Pancreas (tissue), 10 donors: ENCODE measurements at regions not wholly inside any gene's neighbourhood (a gene's known extent, or its start where the extent isn't known, plus 50 kb on each side); places are given as distances from the start of the nearest gene placed in this dataset.

ENCODE experiments used
- ATAC-seq, 4 donors: fragments of 200-7000 bp; cut with Tn5 transposase; one replicate each; pipeline versions ENCODE4 v1.8.0 to v1.9.1; 2020; ENCODE audit warnings: mild to moderate bottlenecking in 4 of 4, moderate library complexity in 4 of 4
- DNase-seq, 6 donors: peaks; one replicate each; pipeline ENCODE4 v3.0.0-alpha.2; 2020
- FAIRE-seq: peaks from 2 replicates; lab custom pipeline; 2012; peaks lifted over from hg19 to GRCh38; lab: Jason Lieb, UNC
- H3K27ac ChIP-seq, 4 donors: fragments of 200-600 bp; sonication (generic); 1 replicate in 3 of 4; 2 replicates in 1 of 4; pipeline versions ENCODE4 v1.5.0 to v1.8.0; 2020
- H3K27me3 ChIP-seq, 4 donors: fragments of 200-600 bp; one replicate each; pipeline ENCODE4 v1.8.0; 2021
- H3K36me3 ChIP-seq, 3 donors: fragments of 200-600 bp; sonication (generic) in 1 of 3; one replicate each; pipeline versions ENCODE4 v1.5.0 to v1.8.0; 2020 to 2021
- H3K4me1 ChIP-seq, 3 donors: fragments of 200-600 bp; one replicate each; pipeline ENCODE4 v1.8.0; 2021
- H3K4me3 ChIP-seq, 4 donors: fragments of 200-600 bp; sonication (generic) in 2 of 4; one replicate each; pipeline versions ENCODE4 v1.5.0 to v1.8.0; 2020 to 2021
- H3K9me3 ChIP-seq, 4 donors: fragments of 200-600 bp; one replicate each; pipeline ENCODE4 v1.8.0; 2021
- CTCF ChIP-seq, 4 donors: fragments of 200-600 bp; sonication (generic) in 3 of 4; IDR thresholded peaks; one replicate each; pipeline versions ENCODE4 v1.5.0 to v1.8.0; 2021; ENCODE audit warnings: antibody characterized with exemption in 4 of 4
- WGBS, 2 donors: extraction: QIAGEN DNeasy Blood & Tissue Kit; methylation state at CpG; one replicate each; pipeline ENCODE4 v1.1.7; 2013; 5-methylcytosine and 5-hydroxymethylcytosine counted together
- intact Hi-C, 3 donors: fragments of 100-400 bp; cut with DNase I; formaldehyde crosslinking; loops; one replicate each; pipeline versions ENCODE4 v1.11.1 to v1.14.2; 2022
- donor health status: healthy with polysubstance abuse.
- donor health status: DM: no; HTN: no; CAD: no; lungs with moderate emphysema.
- donor health status: DM: no; HTN: no; CAD: no.
- donor health status: control.
- donor health status: control.
- donor health status: Bipolar disorder and iron deficiency.
- donor health status: DM: yes; HTN: yes; CAD: no.
- donor health status: DM: no; HTN: no; CAD: no.
- donor health status: DM: no; HTN: no; CAD: no.
- donor health status: DM: yes; HTN: yes; CAD: no.

GRCh38 chr6:165091121-165091785, 218.2 kb downstream of the C6orf118 start:
- DNase-seq (no peak), ATAC-seq (no peak), FAIRE-seq (no peak)
- H3K27me3 ChIP-seq = no peaks in the 10 kb centered on the region
- TF ChIP-seq CTCF (IDR thresholded peaks at IDR 0.05) = no peak
- H3K36me3 ChIP-seq = no peaks in the 10 kb centered on the region
- intact Hi-C loops = no loop called here
- H3K9me3 ChIP-seq = no peaks in the 10 kb centered on the region
- H3K27ac ChIP-seq = no peak overlapping the region
- H3K4me1 ChIP-seq = no peaks in the 10 kb centered on the region
- H3K4me3 ChIP-seq = no peak overlapping the region
- WGBS, 2 donors = 50 to 60% methylated on average over 8 of the region's 8 CpGs

- Histone ChIP-seq H3K27ac (no peak overlapping the region), H3K4me3 (no peak overlapping the region), H3K9me3 (no peaks in the 10 kb centered on the region), H3K27me3 (no peaks in the 10 kb centered on the region), H3K36me3 (no peaks in the 10 kb centered on the region), H3K4me1 (no peaks in the 10 kb centered on the region)
- ATAC-seq = no peak
- DNase-seq = no peak
- no peak for FAIRE-seq
- WGBS, 2 donors = 38 to 43% methylated on average over 8 of the region's 8 CpGs
- intact Hi-C loops = no loop called here
- no peak for TF ChIP-seq CTCF (IDR thresholded peaks at IDR 0.05)
These were observed 219.2 kb downstream of the C6orf118 start for GRCh38 chr6:165090242-165090641.

GRCh38 chr6:165086814-165087213, 222.6 kb downstream of the C6orf118 start:
- FAIRE-seq (no peak), ATAC-seq (no peak), DNase-seq (no peak)
- H3K27ac ChIP-seq = no peak overlapping the region
- no peaks in the 10 kb centered on the region for H3K27me3 ChIP-seq
- H3K4me3 ChIP-seq = no peak overlapping the region
- H3K36me3 ChIP-seq = no peaks in the 10 kb centered on the region
- intact Hi-C loops = no loop called here
- no peaks in the 10 kb centered on the region for H3K9me3 ChIP-seq
- no peak for TF ChIP-seq CTCF (IDR thresholded peaks at IDR 0.05)
- H3K4me1 ChIP-seq = no peaks in the 10 kb centered on the region
- WGBS, 2 donors = 69 to 71% methylated on average over 3 of the region's 3 CpGs

DNA sequence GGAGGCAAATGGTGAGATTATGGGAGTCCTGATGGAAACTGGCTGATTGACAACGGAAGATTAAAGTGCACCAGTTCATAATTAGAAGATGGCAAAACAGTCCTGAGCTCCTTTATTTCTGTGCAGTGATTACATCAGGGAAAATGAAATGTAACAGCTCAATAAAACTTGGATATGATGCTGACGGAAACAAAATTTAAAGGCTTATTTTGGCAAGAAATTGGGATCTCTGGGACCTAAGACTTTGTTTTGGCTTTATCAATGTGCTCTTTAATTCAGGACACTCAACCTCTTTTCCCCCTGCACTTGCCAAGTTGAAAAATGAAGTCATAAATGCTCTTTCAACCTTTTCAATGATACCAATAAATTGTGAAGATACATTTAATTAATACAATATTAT, 226.8 kb downstream of the C6orf118 start:
- DNase-seq (no peak), ATAC-seq (no peak), FAIRE-seq (no peak)
- H3K27me3 ChIP-seq = no peaks in the 10 kb centered on the region
- no peak overlapping the region for H3K4me3 ChIP-seq
- H3K4me1 ChIP-seq = no peaks in the 10 kb centered on the region
- intact Hi-C loops = no loop called here
- 64 to 81% methylated on average over 2 of the region's 2 CpGs for WGBS, 2 donors
- H3K9me3 ChIP-seq = no peaks in the 10 kb centered on the region
- H3K36me3 ChIP-seq = no peaks in the 10 kb centered on the region
- H3K27ac ChIP-seq = no peak overlapping the region
- no peak for TF ChIP-seq CTCF (IDR thresholded peaks at IDR 0.05)

DNA sequence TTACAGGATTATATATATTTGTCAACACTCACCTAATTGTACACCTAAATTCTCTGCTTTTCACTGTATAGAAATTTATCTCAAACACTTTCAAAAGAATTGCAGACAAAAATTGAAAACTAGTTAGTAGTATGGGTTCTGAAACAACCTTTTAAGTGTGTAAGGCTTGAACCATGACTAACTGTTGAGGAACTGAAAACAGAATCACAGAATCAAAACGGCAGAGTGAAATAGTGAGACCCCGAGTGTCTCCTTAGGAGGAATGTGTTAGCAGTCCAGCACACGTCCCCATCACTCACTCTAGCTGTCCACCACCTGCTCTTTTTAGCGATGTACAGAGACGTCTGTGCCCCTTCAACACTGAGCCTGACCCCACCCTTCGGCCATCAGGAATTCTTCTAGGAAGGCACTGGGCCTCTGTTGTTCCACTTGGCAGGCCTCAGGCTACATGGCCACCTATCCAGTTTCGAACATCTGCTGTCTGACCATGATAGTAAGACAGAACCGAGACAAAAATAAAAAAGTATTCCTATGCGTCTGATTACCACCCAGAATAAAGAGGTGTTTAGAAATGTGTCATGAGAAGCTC, 227.4 kb downstream of the C6orf118 start:
- H3K27ac ChIP-seq = no peak overlapping the region
- FAIRE-seq (no peak), DNase-seq (no peak), ATAC-seq (no peak)
- intact Hi-C loops = no loop called here
- H3K36me3 ChIP-seq = no peaks in the 10 kb centered on the region
- H3K27me3 ChIP-seq = no peaks in the 10 kb centered on the region
- no peak overlapping the region for H3K4me3 ChIP-seq
- no peak for TF ChIP-seq CTCF (IDR thresholded peaks at IDR 0.05)
- whole genome bisulfite sequencing, 2 donors = 51 to 66% methylated on average over 9 of the region's 9 CpGs
- H3K4me1 ChIP-seq = no peaks in the 10 kb centered on the region
- H3K9me3 ChIP-seq = no peaks in the 10 kb centered on the region
